Ascending aorta (tissue), 2 donors: ENCODE measurements at regions not wholly inside any gene's neighbourhood (a gene's known extent, or its start where the extent isn't known, plus 50 kb on each side); places are given as distances from the start of the nearest gene placed in this dataset.

ENCODE experiments used
- DNase-seq, 2 donors: peaks; one replicate each; pipeline ENCODE4 v3.0.0-alpha.2; 2019; ENCODE audit warnings: low spot score in 2 of 2
- H3K27ac ChIP-seq, 2 donors: fragments of 200-600 bp; sonication (generic); one replicate each; pipeline ENCODE4 v1.5.1; 2016 to 2017; ENCODE audit warnings: mild to moderate bottlenecking in 1 of 2
- H3K27me3 ChIP-seq: fragments of 200-600 bp; sonication (generic); one replicate; pipeline ENCODE4 v1.5.1; 2017
- H3K36me3 ChIP-seq, 2 donors: fragments of 200-600 bp; sonication (generic); one replicate each; pipeline ENCODE4 v1.5.1; 2016
- H3K4me1 ChIP-seq, 2 donors: fragments of 200-600 bp; sonication (generic); one replicate each; pipeline ENCODE4 v1.5.1; 2016 to 2017; ENCODE audit warnings: mild to moderate bottlenecking in 1 of 2
- H3K4me3 ChIP-seq, 2 donors: fragments of 200-600 bp; sonication (generic); one replicate each; pipeline ENCODE4 v1.5.1; 2016 to 2017; ENCODE audit warnings: mild to moderate bottlenecking in 1 of 2
- H3K9me3 ChIP-seq, 2 donors: fragments of 200-600 bp; sonication (generic); one replicate each; pipeline ENCODE4 v1.5.1; 2016
- CTCF ChIP-seq, 3 experiments: fragments of 200-600 bp in 2 of 3; fragments of 450-650 bp in 1 of 3; sonication (generic) in 2 of 3; IDR thresholded peaks; one replicate each; pipeline ENCODE4 v1.5.1; 2016 to 2019; ENCODE audit warnings: antibody characterized with exemption in 3 of 3, mild to moderate bottlenecking in 1 of 3, moderate library complexity in 1 of 3
- intact Hi-C: fragments of 100-400 bp; cut with DNase I; formaldehyde crosslinking; loops from one replicate; pipeline ENCODE4 v1.15.1; 2023

GRCh38 chr5:98705841-98706240 lies 67.6 kb upstream of the RGMB start:
- Histone ChIP-seq H3K4me3 (no peak overlapping the region), H3K4me1 (no peaks in the 10 kb centered on the region), H3K27me3 (no peaks in the 10 kb centered on the region), H3K27ac (no peak overlapping the region), H3K36me3 (no peaks in the 10 kb centered on the region), H3K9me3 (no peaks in the 10 kb centered on the region)
- intact Hi-C loops, result no loop called here
- TF ChIP-seq CTCF (IDR thresholded peaks at IDR 0.05), result no peak
- DNase-seq, result no peak

GRCh38 chr5:98709681-98710080 lies 63.8 kb upstream of the RGMB start:
- Histone ChIP-seq H3K27ac (no peak overlapping the region), H3K9me3 (no peaks in the 10 kb centered on the region), H3K27me3 (no peaks in the 10 kb centered on the region), H3K4me3 (no peak overlapping the region), H3K36me3 (no peaks in the 10 kb centered on the region), H3K4me1 (no peaks in the 10 kb centered on the region)
- intact Hi-C loops, result no loop called here
- no peak for DNase-seq
- TF ChIP-seq CTCF (IDR thresholded peaks at IDR 0.05), result no peak

GRCh38 chr5:98713027-98713426 lies 60.4 kb upstream of the RGMB start:
- H3K27me3 ChIP-seq, result no peaks in the 10 kb centered on the region
- no peak overlapping the region for H3K27ac ChIP-seq
- H3K4me3 ChIP-seq, result no peak overlapping the region
- DNase-seq, result no peak
- H3K4me1 ChIP-seq, result no peaks in the 10 kb centered on the region
- no peak for TF ChIP-seq CTCF (IDR thresholded peaks at IDR 0.05)
- no peaks in the 10 kb centered on the region for H3K36me3 ChIP-seq
- intact Hi-C loops, result no loop called here
- no peaks in the 10 kb centered on the region for H3K9me3 ChIP-seq

GRCh38 chr5:98713856-98714255 lies 59.6 kb upstream of the RGMB start:
- H3K27ac ChIP-seq, result no peak overlapping the region
- no peak for DNase-seq
- intact Hi-C loops, result no loop called here

GRCh38 chr5:98714710-98715288 lies 58.7 kb upstream of the RGMB start:
- Histone ChIP-seq H3K4me1 (no peaks in the 10 kb centered on the region), H3K27ac (no peak overlapping the region), H3K36me3 (no peaks in the 10 kb centered on the region), H3K27me3 (no peaks in the 10 kb centered on the region), H3K9me3 (no peaks in the 10 kb centered on the region), H3K4me3 (no peak overlapping the region)
- no peak for TF ChIP-seq CTCF (IDR thresholded peaks at IDR 0.05)
- no peak for DNase-seq
- intact Hi-C loops, result no loop called here

More at GRCh38 chr5:98713856-98714255, 59.6 kb upstream of the RGMB start:
- TF ChIP-seq CTCF (IDR thresholded peaks at IDR 0.05), result no peak
- no peak overlapping the region for H3K4me3 ChIP-seq
- H3K27me3 ChIP-seq, result no peaks in the 10 kb centered on the region
- H3K9me3 ChIP-seq, result no peaks in the 10 kb centered on the region
- H3K4me1 ChIP-seq, result no peaks in the 10 kb centered on the region
- H3K36me3 ChIP-seq, result no peaks in the 10 kb centered on the region
